ENCODE measurements at regions not wholly inside any gene's neighbourhood (a gene's known extent, or its start where the extent isn't known, plus 50 kb on each side); places are given as distances from the start of the nearest gene placed in this dataset.

DNA sequence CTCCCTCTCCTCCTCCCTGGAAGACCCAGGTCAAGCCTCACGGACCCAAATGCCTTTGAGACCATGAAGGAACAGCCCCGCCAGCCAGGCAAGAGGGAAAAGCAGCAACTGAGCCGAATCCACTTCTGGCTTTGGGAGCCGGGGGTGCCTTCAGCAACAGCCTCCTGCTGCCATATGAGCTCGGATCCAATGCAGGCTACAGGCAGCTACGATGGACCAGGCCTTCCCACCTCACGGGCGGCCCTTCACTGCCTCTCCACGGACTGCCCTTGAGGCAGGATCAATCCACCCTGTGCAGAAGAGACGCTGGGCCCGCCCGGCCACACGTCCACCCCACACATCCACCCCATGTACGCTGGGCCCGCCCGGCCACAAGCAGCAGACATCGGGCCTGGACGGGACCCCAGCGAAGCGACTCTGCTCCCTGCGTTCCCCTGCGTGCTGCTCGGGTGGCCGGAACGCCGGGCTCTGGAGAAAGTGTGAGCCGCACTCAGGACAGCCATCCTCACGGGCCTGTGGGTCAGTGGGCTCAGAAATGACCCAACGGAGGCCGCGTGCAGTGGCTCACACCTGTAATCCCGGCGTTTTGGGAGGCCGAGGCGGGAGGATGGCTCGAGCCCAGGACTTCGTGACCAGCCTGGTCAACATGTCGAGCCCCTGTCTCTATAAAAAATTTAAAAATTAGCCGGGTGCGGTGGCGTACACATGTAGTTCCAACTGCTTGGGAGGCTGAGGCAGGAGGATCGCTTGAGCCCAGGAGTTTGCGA, 82.0 kb downstream of the FOXL3 start:
- peak overlapping the region; percentile 91 for H3K27ac Mint-ChIP-seq
- H3K9me3 Mint-ChIP-seq: no peaks in the 10 kb centered on the region
- Histone ChIP-seq H3K9me3 (ENCODE audit: control insufficient read depth, low read length) (no peaks in the 10 kb centered on the region), H3K27me3 (ENCODE audit: control insufficient read depth, insufficient read depth, low read length, poor library complexity, severe bottlenecking) (no peaks in the 10 kb centered on the region), H3K36me3 (ENCODE audit: control insufficient read depth, insufficient read depth, low read length) (no peaks in the 10 kb centered on the region), H3K4me3 (ENCODE audit: low read length) (no peak overlapping the region), H3K27ac (ENCODE audit: low read depth, low read length) (no peak overlapping the region), H3K9ac (ENCODE audit: extremely low read depth, low read length, poor library complexity, severe bottlenecking) (no peak overlapping the region), H3K4me1 (ENCODE audit: control insufficient read depth, insufficient read depth, low read length) (peaks cover 6% of the 10 kb centered on the region)
- H3K4me1 Mint-ChIP-seq: peaks cover 14% of the 10 kb centered on the region
- H3K36me3 Mint-ChIP-seq (ENCODE audit: low read depth): no peaks in the 10 kb centered on the region
- H3K27me3 Mint-ChIP-seq (ENCODE audit: insufficient read depth): no peaks in the 10 kb centered on the region
- TF ChIP-seq, protein P1, sequence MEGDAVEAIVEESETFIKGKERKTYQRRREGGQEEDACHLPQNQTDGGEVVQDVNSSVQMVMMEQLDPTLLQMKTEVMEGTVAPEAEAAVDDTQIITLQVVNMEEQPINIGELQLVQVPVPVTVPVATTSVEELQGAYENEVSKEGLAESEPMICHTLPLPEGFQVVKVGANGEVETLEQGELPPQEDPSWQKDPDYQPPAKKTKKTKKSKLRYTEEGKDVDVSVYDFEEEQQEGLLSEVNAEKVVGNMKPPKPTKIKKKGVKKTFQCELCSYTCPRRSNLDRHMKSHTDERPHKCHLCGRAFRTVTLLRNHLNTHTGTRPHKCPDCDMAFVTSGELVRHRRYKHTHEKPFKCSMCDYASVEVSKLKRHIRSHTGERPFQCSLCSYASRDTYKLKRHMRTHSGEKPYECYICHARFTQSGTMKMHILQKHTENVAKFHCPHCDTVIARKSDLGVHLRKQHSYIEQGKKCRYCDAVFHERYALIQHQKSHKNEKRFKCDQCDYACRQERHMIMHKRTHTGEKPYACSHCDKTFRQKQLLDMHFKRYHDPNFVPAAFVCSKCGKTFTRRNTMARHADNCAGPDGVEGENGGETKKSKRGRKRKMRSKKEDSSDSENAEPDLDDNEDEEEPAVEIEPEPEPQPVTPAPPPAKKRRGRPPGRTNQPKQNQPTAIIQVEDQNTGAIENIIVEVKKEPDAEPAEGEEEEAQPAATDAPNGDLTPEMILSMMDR (conservative IDR thresholded peaks at IDR 0.05): no peak
- DNase-seq: peak; percentile 51
- H3K4me3 Mint-ChIP-seq: no peak overlapping the region
- WGBS, 2 experiments (ENCODE audit: insufficient coverage in 1 of 2, insufficient read length in 1 of 2): 91 to 92% methylated on average over 29 to 43 of the region's 43 CpGs

DNA sequence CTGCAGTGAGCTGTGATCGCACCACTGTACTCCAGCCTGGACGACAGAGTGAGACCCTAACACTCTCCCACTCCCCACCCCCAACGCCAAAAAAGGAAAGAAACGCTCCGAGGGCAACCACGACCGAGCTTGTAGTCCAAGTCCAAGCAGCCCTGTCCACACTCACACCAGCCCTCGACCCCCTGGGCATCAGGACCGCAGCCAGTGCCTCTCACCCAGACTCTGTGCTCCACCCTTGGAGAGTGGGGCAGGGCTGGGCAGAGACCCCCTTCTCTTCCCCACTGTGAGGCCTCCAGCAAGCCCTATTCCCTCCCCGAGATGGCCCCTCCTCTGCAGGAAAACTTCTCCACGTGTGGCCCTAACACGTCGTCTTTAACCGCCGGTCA, 82.6 kb downstream of the FOXL3 start:
- H3K4me1 Mint-ChIP-seq: peaks cover 14% of the 10 kb centered on the region
- no peaks in the 10 kb centered on the region for H3K9me3 ChIP-seq (ENCODE audit: control insufficient read depth, low read length)
- H3K27me3 ChIP-seq (ENCODE audit: control insufficient read depth, insufficient read depth, low read length, poor library complexity, severe bottlenecking): no peaks in the 10 kb centered on the region
- peak overlapping the region; percentile 32 for H3K4me3 Mint-ChIP-seq
- H3K9ac ChIP-seq (ENCODE audit: extremely low read depth, low read length, poor library complexity, severe bottlenecking): no peak overlapping the region
- H3K36me3 Mint-ChIP-seq (ENCODE audit: low read depth): no peaks in the 10 kb centered on the region
- 85 to 86% methylated on average over 6 to 15 of the region's 15 CpGs for WGBS, 2 experiments (ENCODE audit: insufficient coverage in 1 of 2, insufficient read length in 1 of 2)
- H3K27ac ChIP-seq (ENCODE audit: low read depth, low read length): no peak overlapping the region
- peaks cover 6% of the 10 kb centered on the region for H3K4me1 ChIP-seq (ENCODE audit: control insufficient read depth, insufficient read depth, low read length)
- no peaks in the 10 kb centered on the region for H3K36me3 ChIP-seq (ENCODE audit: control insufficient read depth, insufficient read depth, low read length)
- H3K27ac Mint-ChIP-seq: peak overlapping the region; percentile 91
- TF ChIP-seq, protein P1 (conservative IDR thresholded peaks at IDR 0.05): no peak
- no peak for DNase-seq
- no peak overlapping the region for H3K4me3 ChIP-seq (ENCODE audit: low read length)
- no peaks in the 10 kb centered on the region for H3K27me3 Mint-ChIP-seq (ENCODE audit: insufficient read depth)
- no peaks in the 10 kb centered on the region for H3K9me3 Mint-ChIP-seq

DNA sequence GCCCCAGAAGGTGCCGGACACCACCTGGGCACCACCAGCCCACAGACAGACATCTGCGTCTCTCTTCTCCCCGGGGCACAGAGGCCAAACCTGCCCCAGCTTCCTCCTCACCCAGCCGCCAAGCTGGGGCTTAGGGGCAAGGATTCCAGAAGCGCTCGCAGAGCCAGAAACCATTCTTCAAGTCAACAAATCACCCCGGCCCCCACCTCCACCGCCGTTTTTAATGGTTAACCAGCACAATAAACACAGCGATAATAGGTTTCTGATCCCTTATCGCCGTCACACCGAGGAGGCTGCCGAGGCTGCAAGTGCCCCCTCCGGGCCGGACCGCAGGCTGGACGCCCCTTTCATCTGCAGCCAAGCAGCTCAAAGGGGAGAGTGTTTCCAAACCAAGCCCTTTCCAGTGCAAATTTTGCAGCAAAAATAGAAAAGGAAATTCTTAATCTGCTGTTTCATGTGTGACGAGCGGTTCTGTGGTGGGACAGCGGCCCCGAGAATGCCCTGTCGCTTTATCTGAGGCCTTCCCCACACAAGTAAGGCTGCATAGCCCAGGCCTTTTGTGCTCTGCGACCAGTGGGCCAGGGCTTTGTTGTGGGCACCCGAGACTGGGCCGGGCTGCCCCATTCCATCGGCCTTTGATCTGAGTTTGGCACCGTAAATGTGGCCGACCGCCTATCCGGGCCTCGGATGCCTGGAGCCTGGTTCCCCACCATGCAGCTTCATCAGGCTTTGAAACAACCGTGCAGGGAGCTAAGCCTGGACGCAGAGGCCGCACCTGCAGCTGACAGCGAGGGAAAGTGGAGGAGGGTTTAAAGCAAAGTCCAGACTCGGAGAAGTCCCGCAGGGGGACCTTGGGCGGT, 83.2 kb downstream of the FOXL3 start:
- peak overlapping the region; percentile 91 for H3K27ac Mint-ChIP-seq
- peaks cover 14% of the 10 kb centered on the region for H3K4me1 Mint-ChIP-seq
- 70 to 71% methylated on average over 29 to 39 of the region's 39 CpGs for WGBS, 2 experiments (ENCODE audit: insufficient coverage in 1 of 2, insufficient read length in 1 of 2)
- H3K4me3 ChIP-seq (ENCODE audit: low read length): no peak overlapping the region
- H3K4me1 ChIP-seq (ENCODE audit: control insufficient read depth, insufficient read depth, low read length): peaks cover 6% of the 10 kb centered on the region
- no peaks in the 10 kb centered on the region for H3K9me3 Mint-ChIP-seq
- peak overlapping the region; percentile 20 for H3K9ac ChIP-seq (ENCODE audit: extremely low read depth, low read length, poor library complexity, severe bottlenecking)
- no peaks in the 10 kb centered on the region for H3K27me3 Mint-ChIP-seq (ENCODE audit: insufficient read depth)
- H3K36me3 Mint-ChIP-seq (ENCODE audit: low read depth): no peaks in the 10 kb centered on the region
- peak overlapping the region; percentile 12 for H3K27ac ChIP-seq (ENCODE audit: low read depth, low read length)
- H3K4me3 Mint-ChIP-seq: peak overlapping the region; percentile 32
- no peaks in the 10 kb centered on the region for H3K9me3 ChIP-seq (ENCODE audit: control insufficient read depth, low read length)
- no peaks in the 10 kb centered on the region for H3K27me3 ChIP-seq (ENCODE audit: control insufficient read depth, insufficient read depth, low read length, poor library complexity, severe bottlenecking)
- peak; percentile 74 for DNase-seq
- TF ChIP-seq, protein P1 (conservative IDR thresholded peaks at IDR 0.05): no peak
- no peaks in the 10 kb centered on the region for H3K36me3 ChIP-seq (ENCODE audit: control insufficient read depth, insufficient read depth, low read length)

Data from endodermal cell (in vitro differentiated cells).